ENCODE measurements at regions not wholly inside any gene's neighbourhood (a gene's known extent, or its start where the extent isn't known, plus 50 kb on each side); places are given as distances from the start of the nearest gene placed in this dataset.

GRCh38 chr9:75609401-75609800 is 281.1 kb upstream of the PCSK5 start:
- TF ChIP-seq CTCF (conservative IDR thresholded peaks at IDR 0.05; ENCODE audit: low read depth in 2 of 2) (no peak), ETS1 (IDR thresholded peaks at IDR 0.05) (no peak), POLR2AphosphoS5 (IDR thresholded peaks at IDR 0.05; ENCODE audit: low read depth) (no peak), REST (IDR thresholded peaks at IDR 0.05; ENCODE audit: unreplicated experiment) (no peak), EZH2phosphoT487 (IDR thresholded peaks at IDR 0.05; ENCODE audit: unreplicated experiment) (no peak), CREB1 (CRISPR knock-in tag; IDR thresholded peaks at IDR 0.05; ENCODE audit: low read depth) (no peak), EZH2 (IDR thresholded peaks at IDR 0.05; ENCODE audit: low read depth, unreplicated experiment) (no peak), ZNF114 (CRISPR knock-in tag; IDR thresholded peaks at IDR 0.05) (no peak), NANOG (IDR thresholded peaks at IDR 0.05; ENCODE audit: borderline replicate concordance) (no peak), STAT1 (IDR thresholded peaks at IDR 0.05; ENCODE audit: unreplicated experiment) (no peak), ZNF462 (CRISPR knock-in tag; IDR thresholded peaks at IDR 0.05) (no peak), JUNB (IDR thresholded peaks at IDR 0.05; ENCODE audit: unreplicated experiment) (no peak)
